HEK293T (cell line): ENCODE measurements at regions not wholly inside any gene's neighbourhood (a gene's known extent, or its start where the extent isn't known, plus 50 kb on each side); places are given as distances from the start of the nearest gene placed in this dataset.

Source experiments
- CTCF ChIA-PET: fragments of 350-600 bp; formaldehyde crosslinking; extraction: SDS; loops from one replicate; lab custom pipeline; 2021; ENCODE audit warnings: antibody characterized with exemption, inconsistent platforms; lab: Yijun Ruan, JAX
- POLR2A ChIA-PET: fragments of 350-600 bp; formaldehyde crosslinking; extraction: SDS; loops from one replicate; lab custom pipeline; 2020; ENCODE audit warnings: antibody characterized with exemption, inconsistent platforms; lab: Yijun Ruan, JAX
- DNase-seq: peaks from one replicate; pipeline ENCODE4 v3.0.0; 2012; ENCODE audit warnings: mixed read lengths; ENCODE audit errors: extremely low spot score
- ARNT ChIP-seq: fragments of 450-650 bp; IDR thresholded peaks from 2 replicates; pipeline ENCODE4 v1.6.1; 2017; ENCODE audit warnings: mild to moderate bottlenecking
- BHLHE40 ChIP-seq: fragments of 450-650 bp; IDR thresholded peaks from 2 replicates; pipeline ENCODE4 v1.6.1; 2016; ENCODE audit warnings: mild to moderate bottlenecking, moderate library complexity, borderline replicate concordance
- CTBP1 ChIP-seq: fragments of 450-650 bp; IDR thresholded peaks from 2 replicates; pipeline ENCODE4 v1.6.1; 2016; ENCODE audit warnings: borderline replicate concordance
- ELF4 ChIP-seq: fragments of 450-650 bp; IDR thresholded peaks from 2 replicates; pipeline ENCODE4 v1.6.1; 2017; ENCODE audit warnings: antibody characterized with exemption
- FOXA1 ChIP-seq: fragments of 450-650 bp; IDR thresholded peaks from 2 replicates; pipeline ENCODE4 v1.6.1; 2016; ENCODE audit warnings: mild to moderate bottlenecking
- FOXK2 ChIP-seq: fragments of 450-650 bp; IDR thresholded peaks from 2 replicates; pipeline ENCODE4 v1.6.1; 2016; ENCODE audit warnings: mild to moderate bottlenecking
- FOXM1 ChIP-seq: fragments of 450-650 bp; IDR thresholded peaks from 2 replicates; pipeline ENCODE4 v1.6.1; 2017; ENCODE audit warnings: mild to moderate bottlenecking, borderline replicate concordance
- HDGF ChIP-seq: fragments of 450-650 bp; IDR thresholded peaks from 2 replicates; pipeline ENCODE4 v1.6.1; 2017; ENCODE audit warnings: antibody characterized with exemption, borderline replicate concordance
- L3MBTL2 ChIP-seq: fragments of 450-650 bp; conservative IDR thresholded peaks from 2 replicates; pipeline ENCODE4 v1.6.1; 2016; ENCODE audit warnings: mild to moderate bottlenecking
- LEF1 ChIP-seq: fragments of 450-650 bp; IDR thresholded peaks from 2 replicates; pipeline ENCODE4 v1.6.1; 2017; ENCODE audit warnings: mild to moderate bottlenecking, borderline replicate concordance
- NFRKB ChIP-seq: fragments of 450-650 bp; IDR thresholded peaks from 2 replicates; pipeline ENCODE4 v1.6.1; 2016; ENCODE audit warnings: mild to moderate bottlenecking, moderate library complexity
- SP1 ChIP-seq: fragments of 450-650 bp; IDR thresholded peaks from 2 replicates; pipeline ENCODE4 v1.6.1; 2017
- SUZ12 ChIP-seq: fragments of 450-650 bp; IDR thresholded peaks from 2 replicates; pipeline ENCODE4 v1.6.1; 2016; ENCODE audit warnings: mild to moderate bottlenecking
- TARDBP ChIP-seq: fragments of 450-650 bp; IDR thresholded peaks from 2 replicates; pipeline ENCODE4 v1.6.1; 2016
- ZNF384 ChIP-seq: fragments of 450-650 bp; IDR thresholded peaks from 2 replicates; pipeline ENCODE4 v1.6.1; 2016
- TF ChIP-seq, protein P1 (sequence below): fragments of 450-650 bp; IDR thresholded peaks from 2 replicates; pipeline ENCODE4 v1.6.1; 2016

DNA sequence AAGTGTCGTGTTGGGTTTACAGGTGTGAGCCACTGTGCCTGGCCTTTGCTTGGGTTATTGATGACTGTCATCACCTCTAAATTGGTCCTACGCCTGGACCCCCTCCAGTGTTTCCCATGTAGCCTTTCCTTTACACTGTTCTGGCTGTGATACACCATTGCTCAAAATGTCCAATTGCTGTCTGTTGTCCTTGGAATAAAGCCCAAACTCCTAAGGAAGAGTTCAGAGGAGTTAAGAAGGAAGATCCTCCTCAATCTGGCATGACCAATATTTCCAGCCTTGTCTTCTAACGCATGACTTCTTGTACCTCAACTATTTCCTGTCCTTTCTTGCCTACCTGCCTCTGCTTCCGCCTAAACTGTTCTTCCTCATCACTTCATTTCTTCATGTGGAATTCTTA, 113.1 kb downstream of the POLR2M start:
- ChIA-PET POLR2A (no interaction called here), CTCF (no interaction called here)
- TF ChIP-seq FOXA1 (no peak), HDGF (no peak), BHLHE40 (no peak), SP1 (no peak), L3MBTL2 (no peak), FOXK2 (no peak), ARNT (no peak), ZNF384 (no peak), NFRKB (no peak), ELF4 (no peak), TARDBP (no peak)
- TF ChIP-seq, protein P1, sequence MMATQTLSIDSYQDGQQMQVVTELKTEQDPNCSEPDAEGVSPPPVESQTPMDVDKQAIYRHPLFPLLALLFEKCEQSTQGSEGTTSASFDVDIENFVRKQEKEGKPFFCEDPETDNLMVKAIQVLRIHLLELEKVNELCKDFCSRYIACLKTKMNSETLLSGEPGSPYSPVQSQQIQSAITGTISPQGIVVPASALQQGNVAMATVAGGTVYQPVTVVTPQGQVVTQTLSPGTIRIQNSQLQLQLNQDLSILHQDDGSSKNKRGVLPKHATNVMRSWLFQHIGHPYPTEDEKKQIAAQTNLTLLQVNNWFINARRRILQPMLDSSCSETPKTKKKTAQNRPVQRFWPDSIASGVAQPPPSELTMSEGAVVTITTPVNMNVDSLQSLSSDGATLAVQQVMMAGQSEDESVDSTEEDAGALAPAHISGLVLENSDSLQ: no peak
- no peak for DNase-seq

DNA sequence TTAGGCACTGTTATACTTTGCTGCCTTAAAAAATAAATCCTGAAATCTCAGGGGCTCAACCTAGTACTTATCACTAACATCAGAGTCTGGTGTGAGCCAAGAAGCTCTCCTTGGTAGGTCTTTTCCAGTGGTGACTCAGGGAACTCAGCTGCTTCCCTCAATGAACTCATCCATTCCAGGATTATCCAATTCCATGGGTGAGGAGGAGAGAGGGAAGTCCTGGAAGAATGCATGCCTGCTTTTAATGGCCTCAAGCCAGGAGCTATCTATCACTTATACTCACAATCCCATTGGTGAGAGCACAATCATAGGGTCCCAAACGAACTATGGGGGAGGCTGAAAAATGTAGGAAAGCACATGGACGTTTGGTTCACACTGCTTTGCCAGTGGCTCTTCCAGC, 113.6 kb downstream of the POLR2M start:
- TF ChIP-seq TARDBP (no peak), FOXM1 (no peak)
- DNase-seq: no peak
- ChIA-PET CTCF (no interaction called here), POLR2A (no interaction called here)

DNA sequence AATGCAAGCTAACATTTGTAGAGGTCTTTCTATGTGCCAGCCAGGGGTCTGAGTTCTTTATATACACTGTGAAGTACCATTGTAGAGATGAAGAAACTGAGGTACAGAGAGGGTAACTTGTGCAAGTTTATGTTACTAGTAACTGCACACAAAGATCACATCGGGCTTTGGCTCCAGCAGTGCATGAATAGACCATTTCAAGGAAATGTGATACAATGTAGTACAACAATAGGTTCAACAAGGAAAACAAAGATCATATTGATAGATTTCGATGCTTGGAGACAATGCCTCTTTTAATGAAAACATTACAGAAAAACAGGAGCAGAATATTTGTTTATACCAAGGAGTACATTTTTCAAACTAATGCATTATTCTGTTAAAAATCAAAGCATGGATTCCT, 115.3 kb downstream of the POLR2M start:
- ChIA-PET CTCF (no interaction called here), POLR2A (no interaction called here)
- TF ChIP-seq ARNT (no peak), TARDBP (no peak), FOXK2 (no peak), SP1 (no peak), FOXM1 (no peak)
- DNase-seq: no peak

DNA sequence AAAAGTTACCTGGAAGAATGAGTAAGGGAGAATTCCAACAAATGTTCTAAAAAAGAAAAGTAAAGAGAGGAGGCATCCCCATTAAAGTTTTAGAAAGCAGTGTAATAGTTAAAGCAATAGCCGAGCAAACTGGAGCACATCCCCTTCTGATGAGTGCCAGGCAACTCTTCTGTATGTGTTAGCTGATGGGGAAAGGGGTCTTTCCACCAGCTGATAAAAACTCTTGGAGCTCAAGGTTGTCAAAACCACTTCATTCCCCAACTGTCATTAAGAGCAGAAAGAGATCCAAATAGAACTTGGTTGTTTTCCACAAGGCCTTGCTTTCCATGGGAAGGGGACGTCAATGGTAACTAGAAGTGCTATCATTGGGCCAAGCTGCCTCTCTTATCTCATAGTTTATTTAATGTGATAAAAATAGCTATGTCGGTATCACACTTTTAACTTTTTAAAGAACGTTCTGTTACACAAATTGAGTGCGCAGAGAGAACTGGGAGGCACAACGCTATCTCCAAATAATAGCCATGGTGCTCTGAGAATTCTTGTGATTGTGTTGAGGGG, 116.9 kb downstream of the POLR2M start:
- DNase-seq: no peak
- POLR2A ChIA-PET: no interaction called here
- TF ChIP-seq SP1 (no peak), BHLHE40 (no peak), CTBP1 (no peak), ELF4 (no peak), FOXK2 (no peak), L3MBTL2 (no peak), FOXA1 (no peak), LEF1 (no peak), ZNF384 (no peak), SUZ12 (no peak)
- TF ChIP-seq, protein P1: no peak
- CTCF ChIA-PET: no interaction called here

DNA sequence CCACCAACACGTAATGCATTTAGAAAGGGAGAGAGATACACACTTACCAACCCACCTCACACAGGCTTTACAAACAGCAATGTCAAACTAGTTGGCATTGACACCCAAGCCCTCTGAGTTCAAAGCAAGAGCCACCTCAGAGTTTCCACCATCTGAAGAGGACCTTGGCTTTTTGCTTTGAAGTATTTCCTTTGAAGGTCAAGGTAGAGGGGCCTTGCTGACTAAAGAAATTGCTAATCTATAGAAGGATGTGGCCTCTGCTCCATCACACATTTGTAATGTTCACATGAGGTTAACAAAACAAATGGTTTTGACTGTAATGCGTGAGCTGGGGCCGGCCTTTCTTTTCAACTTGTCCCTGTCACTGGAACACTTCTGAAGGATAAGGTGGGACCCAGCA, 117.7 kb downstream of the POLR2M start:
- CTCF ChIA-PET: no interaction called here
- POLR2A ChIA-PET: no interaction called here
- TF ChIP-seq BHLHE40 (no peak), NFRKB (no peak), ELF4 (no peak), ARNT (no peak), LEF1 (no peak), FOXK2 (no peak), HDGF (no peak), CTBP1 (no peak), L3MBTL2 (no peak), TARDBP (no peak), ZNF384 (no peak), SP1 (no peak), FOXA1 (no peak), FOXM1 (no peak), SUZ12 (no peak)
- TF ChIP-seq, protein P1: no peak
- DNase-seq: no peak

DNA sequence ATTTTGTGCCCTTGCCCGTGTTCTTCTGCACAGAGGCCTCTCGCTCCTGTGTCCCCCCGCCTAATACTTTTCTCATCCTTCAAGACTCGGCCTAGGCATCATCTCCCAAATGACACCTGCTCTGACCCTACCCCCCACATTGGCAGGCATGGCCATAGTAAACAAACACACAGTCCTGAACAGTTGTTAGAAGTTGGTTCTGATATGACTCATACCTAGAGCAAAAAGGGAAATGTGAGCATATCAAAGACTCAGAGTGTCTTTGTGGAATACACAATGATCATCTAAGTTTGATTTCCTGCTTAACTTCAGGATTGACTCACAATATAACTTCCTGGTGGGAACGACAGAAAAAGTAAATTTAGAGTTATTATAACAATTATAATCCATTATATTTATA, 120.5 kb downstream of the POLR2M start:
- POLR2A ChIA-PET: no interaction called here
- CTCF ChIA-PET: no interaction called here
- DNase-seq: no peak
- no peak for TF ChIP-seq ZNF384
- no peak for TF ChIP-seq HDGF
- no peak for TF ChIP-seq L3MBTL2
- no peak for TF ChIP-seq ELF4
- no peak for TF ChIP-seq FOXA1
- no peak for TF ChIP-seq ARNT
- TF ChIP-seq NFRKB: no peak
- TF ChIP-seq FOXK2: no peak
- no peak for TF ChIP-seq LEF1

DNA sequence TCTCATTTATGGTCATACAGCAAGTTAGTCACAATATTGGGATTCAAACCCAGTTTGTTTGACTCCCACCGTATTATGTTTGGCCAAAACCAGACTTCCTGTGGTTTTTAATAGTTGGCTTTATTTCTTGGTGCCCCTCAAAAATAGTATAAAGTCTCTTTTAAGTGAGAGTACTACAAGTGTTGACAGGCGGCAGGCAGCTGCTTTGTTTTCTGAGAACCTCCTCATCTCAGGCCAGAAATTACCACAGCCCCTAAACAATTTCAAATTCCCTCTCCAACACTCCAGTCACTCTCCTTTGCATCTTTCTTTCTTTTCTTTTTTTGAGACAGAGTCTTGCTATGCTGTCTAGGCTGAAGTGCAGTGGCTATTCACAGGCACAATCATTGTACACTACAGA, 121.5 kb downstream of the POLR2M start:
- no peak for TF ChIP-seq BHLHE40
- no peak for TF ChIP-seq CTBP1
- TF ChIP-seq LEF1: no peak
- TF ChIP-seq FOXK2: no peak
- TF ChIP-seq ELF4: no peak
- no peak for TF ChIP-seq NFRKB
- no peak for TF ChIP-seq TARDBP
- TF ChIP-seq HDGF: no peak
- ChIA-PET POLR2A (no interaction called here), CTCF (no interaction called here)
- DNase-seq: no peak
